Endothelial cell of umbilical vein (primary cell): ENCODE measurements at regions not wholly inside any gene's neighbourhood (a gene's known extent, or its start where the extent isn't known, plus 50 kb on each side); places are given as distances from the start of the nearest gene placed in this dataset.

Experiments used
- BruUV-seq: library from RNA; stranded (reverse); fragments of 400-500 nt; replicated peaks from 2 replicates; lab custom pipeline; 2021; lab: Mats Ljungman, UMichigan
- CTCF ChIA-PET: fragments of 300-600, 350-600 bp; sonication (Branson Sonifier 250); formaldehyde crosslinking; loops from one replicate; lab custom pipeline; 2021; ENCODE audit warnings: antibody characterized with exemption, inconsistent platforms; lab: Charles Lee
- POLR2A ChIA-PET: fragments of 300-600, 350-600 bp; sonication (Branson Sonifier 250); formaldehyde crosslinking; loops from one replicate; lab custom pipeline; 2021; ENCODE audit warnings: antibody characterized with exemption, inconsistent platforms; lab: Charles Lee
- DNase-seq: peaks from one replicate; pipeline ENCODE4 v3.0.0-alpha.2; 2011; ENCODE audit warnings: low read depth, low spot score
- FAIRE-seq: peaks from 2 replicates; lab custom pipeline; 2011; peaks lifted over from hg19 to GRCh38; lab: Jason Lieb, UNC
- H2AFZ ChIP-seq: 2 replicates; pipeline ENCODE4 v1.6.0; 2012; ENCODE audit warnings: low read depth, low read length, control low read depth, inconsistent platforms
- H3K27ac ChIP-seq: 2 replicates; pipeline ENCODE4 v1.5.1; 2011; ENCODE audit warnings: low read depth, mild to moderate bottlenecking, control low read depth, low read length, moderate library complexity; ENCODE audit not compliant: insufficient read depth
- H3K27me3 ChIP-seq, 2 experiments: 2 replicates each; pipeline versions ENCODE4 v1.6.0 to v1.6.1; 2011; ENCODE audit warnings: low read length in 2 of 2, mixed read lengths in 1 of 2; ENCODE audit not compliant: control insufficient read depth in 2 of 2, insufficient read depth in 2 of 2
- H3K36me3 ChIP-seq, 2 experiments: 2 replicates in 1 of 2; 3 replicates in 1 of 2; pipeline ENCODE4 v1.5.1; 2011; ENCODE audit warnings: low read length in 2 of 2, mild to moderate bottlenecking in 1 of 2, moderate library complexity in 1 of 2; ENCODE audit not compliant: control insufficient read depth in 2 of 2, insufficient read depth in 2 of 2; ENCODE audit errors: extremely low read depth in 1 of 2
- H3K4me1 ChIP-seq: 3 replicates; pipeline ENCODE4 v1.5.1; 2011; ENCODE audit warnings: mild to moderate bottlenecking, low read length; ENCODE audit not compliant: control insufficient read depth, insufficient read depth; ENCODE audit errors: extremely low read depth
- H3K4me2 ChIP-seq: 2 replicates; pipeline ENCODE4 v1.6.1; 2011; ENCODE audit warnings: low read length, control low read depth, mixed read lengths; ENCODE audit not compliant: insufficient read depth
- H3K4me3 ChIP-seq, 3 experiments: fragments of 200-600 bp in 1 of 3; sonication (generic), shearing (Covaris generic) in 1 of 3; replicated peaks in 1 of 3; 2 replicates each; pipeline ENCODE4 v1.5.1; 2011 to 2016; ENCODE audit warnings: control low read depth in 3 of 3, low read length in 3 of 3, mild to moderate bottlenecking in 2 of 3, inconsistent platforms in 1 of 3, low read depth in 1 of 3, moderate library complexity in 1 of 3; ENCODE audit not compliant: insufficient read depth in 1 of 3
- H3K79me2 ChIP-seq: 2 replicates; pipeline ENCODE4 v1.6.0; 2012; ENCODE audit warnings: low read length, inconsistent platforms; ENCODE audit not compliant: control insufficient read depth, insufficient read depth
- H3K9ac ChIP-seq: replicated peaks from 2 replicates; pipeline ENCODE3; 2011; ENCODE audit warnings: low read length, control low read depth; ENCODE audit not compliant: insufficient read depth; ENCODE audit errors: extremely low read depth
- H3K9me1 ChIP-seq: replicated peaks from 3 replicates; pipeline ENCODE4 v1.6.0; 2011; ENCODE audit warnings: mild to moderate bottlenecking, low read length; ENCODE audit not compliant: control insufficient read depth, insufficient read depth; ENCODE audit errors: extremely low read depth
- H3K9me3 ChIP-seq: replicated peaks from 2 replicates; pipeline ENCODE4 v1.5.1; 2012; ENCODE audit warnings: low read length, inconsistent platforms; ENCODE audit not compliant: control insufficient read depth, insufficient read depth
- H4K20me1 ChIP-seq: replicated peaks from 2 replicates; pipeline ENCODE3; 2011; ENCODE audit warnings: mild to moderate bottlenecking, low read length; ENCODE audit not compliant: control insufficient read depth, insufficient read depth; ENCODE audit errors: extremely low read depth
- CTCF ChIP-seq, 2 donors: IDR thresholded peaks; 1 replicate in 1 of 2; 2 replicates in 1 of 2; pipeline ENCODE4 v1.5.1; 2011; ENCODE audit warnings: low read length in 2 of 2, mild to moderate bottlenecking in 2 of 2, moderate library complexity in 2 of 2, control low read depth in 1 of 2, inconsistent platforms in 1 of 2, low read depth in 1 of 2; ENCODE audit not compliant: insufficient read depth in 1 of 2; ENCODE audit errors: extremely low read depth in 1 of 2
- EZH2 ChIP-seq: IDR thresholded peaks from 2 replicates; pipeline ENCODE4 v1.6.1; 2012; ENCODE audit warnings: borderline replicate concordance, low read depth, mild to moderate bottlenecking, moderate library complexity, low read length, inconsistent platforms; ENCODE audit not compliant: severe bottlenecking
- FOS ChIP-seq: IDR thresholded peaks from 2 replicates; pipeline ENCODE4 v1.6.1; 2011; ENCODE audit warnings: mild to moderate bottlenecking, low read length, moderate library complexity, borderline replicate concordance; ENCODE audit not compliant: insufficient read depth
- GATA2 ChIP-seq: IDR thresholded peaks from 2 replicates; pipeline ENCODE4 v1.7.0; 2011; ENCODE audit warnings: low read depth, mild to moderate bottlenecking, moderate library complexity, mixed read lengths, low read length; ENCODE audit not compliant: insufficient read length, insufficient read depth
- JUN ChIP-seq: IDR thresholded peaks from 2 replicates; pipeline ENCODE4 v1.6.1; 2011; ENCODE audit warnings: borderline replicate concordance, low read depth; ENCODE audit not compliant: insufficient read length, insufficient read depth
- MAX ChIP-seq: IDR thresholded peaks from 2 replicates; pipeline ENCODE4 v1.6.1; 2011; ENCODE audit not compliant: insufficient read depth, insufficient read length
- MYC ChIP-seq: IDR thresholded peaks from one replicate; pipeline ENCODE4 v1.6.1; 2011; ENCODE audit warnings: mild to moderate bottlenecking, low read depth, low read length
- POLR2A ChIP-seq: IDR thresholded peaks from 2 replicates; pipeline ENCODE4 v1.6.1; 2012; ENCODE audit warnings: low read depth, mild to moderate bottlenecking, control low read depth, low read length
- POLR2AphosphoS5 ChIP-seq: IDR thresholded peaks from 2 replicates; pipeline ENCODE4 v1.6.1; 2012; ENCODE audit warnings: low read depth, mild to moderate bottlenecking, control low read depth, low read length, moderate library complexity; ENCODE audit not compliant: insufficient read depth
- dilution Hi-C: fragments of 300-500 bp; cut with MboI; formaldehyde crosslinking; loops from one replicate; pipeline ENCODE4 v1.15.0; 2019; ENCODE audit warnings: low sequenced_read_pairs; ENCODE audit not compliant: extremely low pct_ligation_motif_present
- intact Hi-C: fragments of 100-400 bp; cut with micrococcal nuclease; formaldehyde crosslinking; loops from one replicate; pipeline ENCODE4 v1.10.0; 2022

GRCh38 chr2:207281436-207281835 is 115.7 kb upstream of the KLF7 start:
- Histone ChIP-seq H3K27me3 (no peaks in the 10 kb centered on the region), H2AFZ (no peak overlapping the region), H3K4me1 (peaks cover 8% of the 10 kb centered on the region), H3K79me2 (no peaks in the 10 kb centered on the region), H3K4me3 (no peak overlapping the region), H4K20me1 (no peaks in the 10 kb centered on the region), H3K27ac (no peak overlapping the region), H3K9me1 (no peaks in the 10 kb centered on the region), H3K4me2 (no peak overlapping the region), H3K9me3 (no peaks in the 10 kb centered on the region), H3K36me3 (no peaks in the 10 kb centered on the region), H3K9ac (no peak overlapping the region)
- CTCF ChIA-PET, result no interaction called here
- POLR2A ChIA-PET, result no interaction called here
- TF ChIP-seq POLR2A (no peak), POLR2AphosphoS5 (no peak), EZH2 (no peak), MAX (no peak), FOS (no peak), CTCF (IDR thresholded peaks at IDR 0.05; ENCODE audit: extremely low read depth in 1 of 2, insufficient read depth in 1 of 2, low read depth in 1 of 2, low read length in 2 of 2) (no peak), GATA2 (no peak), MYC (no peak), JUN (no peak)
- FAIRE-seq (no peak), DNase-seq (no peak)
- no TSS peak for BruUV-seq
- dilution Hi-C loops (no loop called here), intact Hi-C loops (no loop called here)
